Stimulated activated CD4-positive, alpha-beta T cell treated with anti-CD3 and anti-CD28 coated beads, Interleukin-1b, Interleukin-23, amount 100 ng/mL, for 4 hours (primary cell): ENCODE measurements at regions not wholly inside any gene's neighbourhood (a gene's known extent, or its start where the extent isn't known, plus 50 kb on each side); places are given as distances from the start of the nearest gene placed in this dataset.

Source experiments
- DNase-seq, 2 donors: peaks; one replicate each; pipeline ENCODE4 v3.0.0-alpha.2; 2020; ENCODE audit warnings: low read depth in 2 of 2

DNA sequence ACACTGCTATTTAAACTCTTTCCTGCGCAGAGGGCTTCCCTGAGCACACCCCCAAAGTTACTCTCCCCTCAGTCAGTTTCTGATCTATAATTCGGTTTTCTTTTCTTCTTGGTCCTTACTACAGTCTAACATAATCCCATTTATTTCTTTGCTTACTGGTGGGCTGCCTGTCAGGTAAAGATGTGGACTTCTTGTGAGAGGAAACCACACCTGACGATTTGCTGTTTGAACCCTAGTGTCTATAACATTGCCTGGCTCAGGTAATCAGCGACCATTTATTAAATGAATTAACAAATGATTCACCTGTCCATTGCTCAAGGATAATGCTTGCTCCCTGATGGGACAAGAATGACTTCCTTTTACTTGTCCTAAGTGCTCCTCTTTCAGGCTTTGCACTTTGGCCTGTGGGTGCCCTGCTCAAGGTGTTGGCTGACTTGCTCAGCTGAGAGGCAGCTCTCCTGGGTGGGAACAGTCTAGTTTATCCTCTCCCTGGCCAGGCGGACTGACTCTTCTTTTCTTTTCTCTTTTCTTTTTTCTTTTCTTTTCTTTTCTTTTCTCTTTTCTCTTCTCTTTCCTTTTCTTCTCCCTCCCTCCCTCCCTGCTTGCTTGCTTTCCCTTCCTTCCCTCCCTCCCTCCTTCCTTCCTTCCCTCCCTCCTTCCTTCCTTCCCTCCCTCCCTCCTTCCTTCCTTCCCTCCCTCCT is 233.1 kb downstream of the BCAS1 start:
- DNase-seq = no peak

- no peak for DNase-seq
Observed at GRCh38 chr20:53834749-53835148, 235.6 kb downstream of the BCAS1 start.

GRCh38 chr20:53834062-53834442 is 236.3 kb downstream of the BCAS1 start:
- DNase-seq = no peak

DNA sequence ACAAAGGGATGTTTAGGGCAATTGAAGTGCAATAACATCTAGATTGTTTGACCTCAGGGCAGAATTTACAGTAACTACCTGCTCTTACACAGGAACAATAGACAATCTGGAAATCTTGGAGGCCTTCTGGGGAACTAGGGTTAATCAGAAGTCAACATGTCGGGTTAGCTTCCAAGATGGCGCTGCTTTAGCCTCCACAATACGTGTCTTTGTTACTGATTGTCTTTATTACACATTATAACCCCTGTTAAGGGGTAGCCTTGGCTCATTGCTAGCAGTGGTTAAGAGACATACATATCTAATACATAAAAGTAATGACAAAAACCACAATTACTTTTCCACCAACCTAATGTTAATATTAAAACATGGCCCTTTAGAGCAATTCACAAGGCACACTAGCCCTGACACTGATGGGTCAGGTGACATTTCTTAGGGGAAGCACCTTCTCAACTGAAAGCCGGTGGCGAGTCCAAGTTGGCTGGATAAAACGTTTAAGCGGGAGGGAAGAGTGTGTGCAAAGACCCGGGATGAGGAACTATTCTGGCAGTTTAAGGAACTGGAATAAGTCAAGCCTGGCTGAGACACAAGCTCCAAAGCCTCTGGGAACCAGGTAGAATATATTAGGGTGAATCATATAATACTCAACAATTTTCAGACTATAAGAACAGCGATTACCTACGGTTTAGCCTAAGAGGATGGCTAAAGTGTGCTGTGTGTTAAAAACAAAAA is 236.9 kb downstream of the BCAS1 start:
- DNase-seq = no peak

- no peak for DNase-seq
Observed at GRCh38 chr20:53832499-53832898, 237.9 kb downstream of the BCAS1 start.

- no peak for DNase-seq
Observed at GRCh38 chr20:53831812-53832211, 238.2 kb upstream of the ZNF217 start.

DNA sequence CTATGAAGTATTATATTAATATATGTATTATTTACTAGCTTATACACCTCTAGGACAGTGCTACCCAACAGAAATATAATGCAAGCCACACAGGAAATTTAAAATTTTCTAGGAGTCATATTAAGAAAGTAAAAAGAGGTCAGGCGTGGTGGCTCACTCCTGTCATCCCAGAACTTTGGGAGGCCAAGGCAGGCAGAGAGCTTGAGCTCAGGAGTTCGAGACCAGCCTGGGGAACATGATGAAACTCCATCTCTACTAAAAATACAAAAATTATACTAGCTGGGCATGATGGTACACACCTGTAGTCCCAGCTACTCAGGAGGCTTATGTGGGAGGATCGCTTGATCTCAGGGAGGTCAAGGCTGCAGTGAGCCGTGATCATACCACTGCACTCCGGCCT is 237.6 kb upstream of the ZNF217 start:
- DNase-seq = no peak

GRCh38 chr20:53829724-53830521 is 236.3 kb upstream of the ZNF217 start:
- DNase-seq = no peak

GRCh38 chr20:53829255-53829723 is 235.7 kb upstream of the ZNF217 start:
- no peak for DNase-seq

DNA sequence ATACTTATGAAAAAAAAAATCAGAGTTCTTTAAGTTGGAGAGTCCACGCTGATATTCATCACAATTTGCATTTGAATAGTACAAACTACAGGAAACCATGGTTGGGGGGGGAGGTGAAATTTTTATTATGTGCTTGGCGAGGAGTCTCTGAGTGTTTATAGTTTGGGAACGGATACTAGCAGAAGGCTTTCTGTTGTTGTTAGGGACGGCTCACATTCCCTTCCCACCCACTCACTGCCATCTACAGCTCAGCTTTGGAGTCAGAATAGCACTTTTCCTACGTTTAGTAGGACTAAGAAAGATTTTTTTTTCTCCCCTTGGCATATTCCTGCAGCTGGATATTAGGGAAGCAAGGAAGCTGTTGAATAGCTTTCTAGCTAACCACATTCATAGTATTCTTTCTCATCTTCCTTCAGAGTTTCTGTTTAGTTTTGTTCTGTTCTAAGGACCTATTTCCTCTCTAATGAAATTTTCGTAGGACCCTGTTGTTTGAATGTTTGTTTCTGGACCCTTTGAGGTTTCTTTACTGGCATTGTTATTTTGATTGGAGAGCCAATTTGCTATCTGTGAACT is 235.1 kb upstream of the ZNF217 start:
- DNase-seq = no peak

DNA sequence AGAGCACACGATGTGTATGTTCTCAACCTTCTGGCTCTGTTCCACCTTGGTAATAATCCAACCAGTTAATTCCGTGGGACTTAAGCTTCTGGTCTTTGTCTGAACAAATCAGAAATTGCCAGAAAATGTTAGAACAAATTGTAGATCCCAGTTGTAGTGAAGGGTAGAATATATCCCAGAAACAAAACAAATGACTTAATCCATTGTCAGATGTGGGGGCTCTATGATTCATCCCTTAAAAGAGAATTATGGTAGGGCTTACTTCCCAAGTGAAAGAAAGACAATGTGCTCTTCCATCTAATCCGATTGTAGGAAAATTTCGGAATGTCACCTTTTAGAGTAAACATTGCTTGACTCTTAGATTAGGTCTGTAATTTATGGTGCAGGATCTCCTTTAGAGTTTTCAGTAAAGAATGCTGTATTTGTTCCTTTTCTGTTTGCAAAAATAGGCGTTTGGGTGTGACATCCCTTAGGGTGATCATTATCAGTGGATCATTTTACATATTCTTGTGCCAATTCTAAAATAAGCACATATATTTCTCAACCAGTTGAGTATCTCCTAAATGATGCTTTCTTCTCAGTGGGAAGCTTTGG is 234.5 kb upstream of the ZNF217 start:
- DNase-seq = no peak

DNA sequence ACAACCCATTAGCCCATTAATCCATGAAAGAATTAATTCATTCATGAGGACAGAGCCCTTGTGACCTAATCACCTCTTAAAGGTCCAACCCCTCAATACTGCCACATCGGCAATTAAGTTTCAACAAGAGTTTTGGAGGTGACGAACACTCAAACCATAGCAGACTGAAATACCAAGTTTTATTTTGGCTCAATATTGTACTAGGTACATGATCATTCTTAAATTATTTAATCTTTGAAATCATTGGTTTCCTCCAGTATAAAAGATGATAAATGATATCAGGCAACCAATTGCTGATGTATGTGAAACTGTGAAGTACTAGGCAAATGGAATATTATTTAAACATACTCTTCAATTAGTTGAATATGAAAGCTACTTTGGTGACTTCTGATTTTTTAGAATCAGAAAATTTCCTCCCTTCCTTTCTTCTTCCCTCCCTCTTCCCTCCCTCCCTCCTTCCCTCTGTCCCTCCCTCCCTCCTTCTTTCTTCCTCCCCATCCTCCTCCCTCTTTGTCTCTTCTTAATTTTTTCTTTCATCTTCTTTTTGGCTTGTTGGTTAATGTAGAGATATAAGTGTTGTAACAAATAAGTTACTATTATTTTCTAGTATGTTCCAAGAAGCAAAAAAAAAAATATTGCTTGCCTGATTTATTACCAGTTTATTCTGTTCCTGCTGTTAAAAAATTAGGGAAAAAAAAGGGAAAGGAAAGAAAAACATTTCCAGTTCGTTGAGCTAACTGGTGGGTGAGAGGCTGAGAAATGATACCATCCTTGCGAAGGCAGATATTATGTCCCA is 233.9 kb upstream of the ZNF217 start:
- DNase-seq = no peak

- no peak for DNase-seq
Observed at GRCh38 chr20:53826597-53827291, 233.1 kb upstream of the ZNF217 start.

GRCh38 chr20:53826090-53826489 is 232.5 kb upstream of the ZNF217 start:
- DNase-seq = no peak

GRCh38 chr20:53825282-53825681 is 231.6 kb upstream of the ZNF217 start:
- no peak for DNase-seq

- no peak for DNase-seq
Observed at GRCh38 chr20:53824779-53825178, 231.1 kb upstream of the ZNF217 start.

DNA sequence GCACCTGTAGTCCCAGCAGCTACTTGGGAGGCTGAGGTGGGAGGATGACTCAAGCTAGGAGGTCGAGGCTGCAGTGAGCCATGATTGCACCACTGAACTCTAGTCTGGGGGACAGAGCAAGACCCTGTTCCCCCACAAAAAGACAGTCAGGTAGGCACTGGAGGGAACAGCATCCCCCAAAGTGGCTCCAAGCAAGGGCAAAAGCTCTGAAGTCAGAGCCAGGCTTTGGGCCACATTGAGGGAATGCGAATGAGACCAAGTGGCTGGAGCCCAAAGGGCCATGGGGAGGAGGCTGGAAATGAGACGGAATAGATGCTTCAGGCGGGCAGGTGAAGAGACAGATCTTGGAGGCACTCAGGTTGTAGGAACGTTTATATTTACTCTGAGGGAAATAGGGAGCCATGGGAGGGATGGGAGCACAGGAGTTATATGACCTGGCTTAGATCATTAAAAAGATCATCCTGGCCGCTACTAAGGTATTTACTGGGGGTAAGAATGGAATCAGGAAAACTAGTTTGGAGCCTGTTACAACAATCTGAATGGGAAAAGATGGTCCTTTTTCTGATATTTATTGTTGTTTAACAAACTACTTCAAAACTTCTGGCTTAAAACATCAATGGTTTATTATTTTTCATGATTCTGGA is 229.6 kb upstream of the ZNF217 start:
- no peak for DNase-seq

GRCh38 chr20:53822534-53822933 is 228.9 kb upstream of the ZNF217 start:
- no peak for DNase-seq

DNA sequence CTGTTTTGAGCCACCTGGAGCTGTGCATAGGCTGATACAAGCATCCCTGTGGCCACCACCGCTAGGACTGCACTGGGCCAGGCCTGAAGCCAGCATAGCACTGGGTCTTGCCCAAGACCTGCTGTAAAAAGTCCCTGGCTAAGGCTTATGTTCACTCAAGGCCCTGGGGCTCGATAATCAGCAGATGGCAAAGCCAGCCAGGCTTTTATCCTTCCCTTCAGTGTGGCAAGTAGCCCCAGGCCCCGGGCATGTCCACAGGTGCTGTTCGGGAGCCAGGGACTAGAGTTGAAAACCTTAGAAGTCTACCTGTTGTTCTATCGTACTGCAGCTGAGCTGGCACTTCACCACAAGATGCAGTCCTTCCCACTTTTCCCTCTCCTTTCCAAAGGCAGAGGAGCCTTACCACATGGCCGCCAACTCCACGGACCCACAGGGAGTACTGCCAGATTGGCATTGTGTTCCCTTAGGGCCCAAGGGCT is 226.4 kb upstream of the ZNF217 start:
- DNase-seq = no peak
